CD4-positive, alpha-beta T cell treated with Interleukin-2 at 100 ng/mL for 4 hours (primary cell): ENCODE measurements at regions not wholly inside any gene's neighbourhood (a gene's known extent, or its start where the extent isn't known, plus 50 kb on each side); places are given as distances from the start of the nearest gene placed in this dataset.

Source experiments
- DNase-seq: peaks from one replicate; pipeline ENCODE4 v3.0.0-alpha.2; 2020; ENCODE audit warnings: low spot score

DNA sequence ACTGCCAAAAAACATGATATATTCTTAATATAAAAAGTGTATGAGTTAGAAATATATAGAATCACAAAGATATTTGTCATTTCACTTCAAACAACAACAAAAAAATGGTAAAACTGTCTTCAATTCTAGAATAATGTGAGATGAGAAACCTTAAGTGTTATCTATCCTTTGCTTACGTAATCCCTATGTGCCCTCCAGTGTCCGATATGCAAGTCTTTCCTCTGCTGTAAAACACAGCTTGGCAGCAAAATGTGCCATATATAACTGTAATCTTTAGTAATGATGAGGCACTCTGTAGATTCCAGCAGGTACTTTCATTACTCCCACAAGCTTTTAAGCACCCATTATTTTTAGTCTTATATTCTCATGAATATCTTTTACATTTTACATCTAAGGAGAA lies 555.1 kb upstream of the FRG1 start:
- no peak for DNase-seq

DNA sequence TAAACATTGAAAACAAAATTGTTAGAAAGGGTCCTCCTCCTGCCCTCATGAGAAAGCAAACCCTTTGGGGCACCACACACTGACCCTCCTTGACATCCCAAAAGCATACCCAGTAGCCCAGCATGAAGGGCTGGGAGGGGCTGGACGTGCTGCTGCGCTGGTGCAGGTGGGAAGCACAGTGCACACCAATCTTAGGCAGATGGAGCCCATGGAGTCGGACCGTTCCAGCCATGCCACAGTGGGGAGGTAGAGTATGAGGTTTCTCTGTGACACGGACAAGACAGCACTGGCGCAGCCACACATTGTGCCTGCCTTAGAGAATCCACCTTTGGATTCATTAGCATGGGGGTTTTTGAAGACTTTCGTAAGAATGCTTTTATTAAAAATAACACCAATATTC lies 544.2 kb upstream of the FRG1 start:
- no peak for DNase-seq

DNA sequence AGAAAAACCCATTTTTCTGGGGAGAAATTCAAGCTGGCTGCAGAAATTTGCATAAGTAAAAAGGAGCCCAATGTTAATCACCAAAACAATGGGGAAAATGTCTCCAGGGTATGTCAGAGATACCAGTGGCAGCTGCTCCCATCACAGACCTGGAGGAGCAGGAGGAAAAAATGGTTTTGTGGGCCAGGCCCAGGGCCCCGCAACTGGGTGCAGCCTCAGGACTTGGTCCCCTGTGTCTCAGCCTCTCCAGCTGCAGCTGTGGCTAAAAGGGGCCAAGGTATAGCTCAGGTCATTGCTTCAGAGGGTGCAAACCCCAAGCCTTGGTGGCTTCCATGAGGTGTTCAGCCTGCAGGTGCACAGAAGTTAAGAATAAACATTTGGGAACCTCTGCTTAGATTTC lies 536.4 kb upstream of the FRG1 start:
- DNase-seq, result no peak

GRCh38 chr4:189409158-189409557 lies 531.5 kb upstream of the FRG1 start:
- DNase-seq, result no peak

GRCh38 chr4:189414021-189414420 lies 526.7 kb upstream of the FRG1 start:
- no peak for DNase-seq

DNA sequence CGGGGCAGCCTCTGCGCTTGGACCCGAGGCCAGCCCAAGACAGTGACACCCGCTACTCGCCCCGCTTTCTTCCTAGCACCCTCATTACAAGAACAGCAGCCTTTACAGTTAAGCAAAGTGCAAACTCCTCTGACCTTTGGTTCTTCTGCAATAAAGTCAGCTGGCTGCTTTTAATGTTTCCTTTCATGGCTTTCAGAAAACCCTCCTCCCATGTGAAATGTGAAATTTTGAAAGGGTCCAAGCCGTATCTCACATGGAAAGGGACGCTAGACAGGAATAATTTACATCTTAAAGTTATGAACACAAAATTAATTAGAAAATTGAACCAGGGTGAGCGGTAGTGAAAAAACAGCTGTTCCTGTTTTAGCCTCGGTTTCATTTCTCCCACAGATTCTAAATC lies 520.1 kb upstream of the FRG1 start:
- no peak for DNase-seq

DNA sequence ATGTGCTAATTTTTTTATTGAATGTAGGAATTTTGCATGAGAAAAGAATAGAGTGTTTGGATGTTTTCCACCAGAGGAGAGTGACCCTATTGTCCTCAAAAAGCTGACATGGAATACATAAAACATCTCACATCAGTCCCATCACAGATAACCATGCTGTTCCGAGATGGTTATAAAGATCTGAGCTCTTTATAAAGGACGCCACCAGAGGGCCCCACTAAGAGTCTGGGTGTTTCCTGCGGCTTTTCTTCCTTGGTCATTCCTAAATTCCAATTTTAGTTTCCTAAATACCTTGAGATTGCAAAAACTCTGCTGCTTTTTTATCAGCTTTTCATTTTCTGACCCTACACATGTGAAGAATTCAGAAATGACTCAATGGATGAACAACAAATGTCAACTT lies 504.5 kb upstream of the FRG1 start:
- no peak for DNase-seq

GRCh38 chr4:189440716-189441115 lies 500.0 kb upstream of the FRG1 start:
- no peak for DNase-seq

- no peak for DNase-seq
Measured at GRCh38 chr4:189443341-189443740, 497.3 kb upstream of the FRG1 start.

- DNase-seq, result no peak
Measured at GRCh38 chr4:189445613-189446012, 495.1 kb upstream of the FRG1 start.

- DNase-seq, result no peak
Measured at GRCh38 chr4:189463734-189464133, 476.9 kb upstream of the FRG1 start.

DNA sequence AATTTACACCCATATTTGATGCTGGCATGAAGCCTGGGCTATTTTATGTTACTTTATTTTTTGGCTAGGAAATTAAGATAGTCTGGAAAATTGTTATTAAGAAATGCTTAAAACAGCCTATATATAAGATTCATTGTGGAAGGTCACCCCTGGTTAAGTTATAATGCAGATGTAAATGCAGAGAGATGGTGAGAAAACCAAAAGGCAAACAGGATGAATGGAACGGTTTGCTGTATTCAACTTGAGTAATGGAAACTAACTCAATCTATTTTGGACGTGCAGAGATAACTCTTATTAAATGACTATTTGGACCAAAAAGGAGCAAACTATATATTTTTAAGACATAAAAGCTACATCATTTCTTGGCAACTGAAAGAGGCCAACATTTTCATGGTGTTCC lies 446.3 kb upstream of the FRG1 start:
- no peak for DNase-seq

DNA sequence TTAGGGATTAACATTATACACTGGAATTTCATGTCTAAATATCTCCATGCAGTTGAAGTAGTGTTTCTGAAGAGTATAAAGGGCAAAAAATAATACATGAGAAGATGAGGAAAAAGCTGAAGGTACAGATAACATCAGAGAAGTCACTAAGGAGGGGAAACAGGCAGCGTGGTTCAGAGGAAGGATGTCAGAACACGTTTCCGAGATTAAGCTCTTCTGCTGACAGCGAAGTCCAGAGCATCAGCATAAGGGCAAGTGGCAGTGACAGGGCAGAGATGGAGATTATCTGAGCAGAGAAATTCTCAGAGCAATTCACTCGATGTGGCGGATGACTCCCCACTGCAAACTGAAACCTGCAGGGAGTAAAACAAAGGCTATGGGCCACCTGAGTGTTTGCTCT lies 443.2 kb upstream of the FRG1 start:
- no peak for DNase-seq

- DNase-seq, result no peak
Measured at GRCh38 chr4:189497996-189498395, 442.7 kb upstream of the FRG1 start.

GRCh38 chr4:189498457-189498856 lies 442.2 kb upstream of the FRG1 start:
- DNase-seq, result no peak

DNA sequence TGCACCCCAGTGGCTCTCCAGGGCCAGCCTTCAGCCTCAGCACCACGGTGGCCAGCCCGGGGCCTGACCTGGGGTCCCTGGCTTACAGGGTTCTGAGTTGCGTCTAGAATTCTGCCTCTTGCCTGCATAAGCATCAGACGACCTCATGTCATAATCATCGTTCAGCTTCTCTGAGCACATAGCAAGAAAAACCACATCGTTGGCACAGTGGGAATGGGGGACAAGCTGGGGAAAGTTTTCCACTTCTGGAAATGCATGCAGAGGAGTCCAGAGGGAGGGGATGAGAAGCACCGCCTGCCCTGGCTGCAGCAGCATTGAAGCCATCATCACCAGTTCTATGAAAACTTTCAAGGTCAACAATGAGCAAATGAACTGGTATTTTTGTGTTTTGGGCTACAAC lies 441.0 kb upstream of the FRG1 start:
- DNase-seq, result no peak

- no peak for DNase-seq
Measured at GRCh38 chr4:189500970-189501369, 439.7 kb upstream of the FRG1 start.

DNA sequence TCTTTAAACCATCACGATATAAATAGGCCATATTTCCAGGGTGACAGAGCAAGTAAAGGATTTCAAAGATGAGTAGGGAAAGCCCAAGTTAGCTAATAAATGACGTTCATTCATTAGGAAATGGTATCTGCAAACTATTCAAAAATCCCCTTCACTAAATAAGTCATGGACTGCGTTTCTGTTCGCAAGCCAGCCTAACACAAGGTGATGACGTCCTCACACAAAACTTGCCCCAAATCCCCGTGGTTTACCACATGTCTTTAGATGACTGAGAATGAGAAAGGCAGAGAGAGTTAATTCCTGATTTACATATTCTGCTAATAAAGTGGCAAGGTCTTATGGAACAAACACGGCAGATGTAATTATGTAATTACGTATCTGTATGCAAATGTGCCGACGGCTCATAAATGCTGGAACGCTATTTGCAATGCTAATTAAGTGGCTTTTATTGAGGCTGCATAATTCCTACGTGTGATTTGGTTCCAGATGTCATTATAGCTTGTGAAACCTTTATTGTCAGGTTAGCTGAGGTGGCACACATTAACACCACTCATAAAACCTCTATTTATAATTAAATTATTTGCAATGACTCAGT lies 437.7 kb upstream of the FRG1 start:
- DNase-seq, result no peak

DNA sequence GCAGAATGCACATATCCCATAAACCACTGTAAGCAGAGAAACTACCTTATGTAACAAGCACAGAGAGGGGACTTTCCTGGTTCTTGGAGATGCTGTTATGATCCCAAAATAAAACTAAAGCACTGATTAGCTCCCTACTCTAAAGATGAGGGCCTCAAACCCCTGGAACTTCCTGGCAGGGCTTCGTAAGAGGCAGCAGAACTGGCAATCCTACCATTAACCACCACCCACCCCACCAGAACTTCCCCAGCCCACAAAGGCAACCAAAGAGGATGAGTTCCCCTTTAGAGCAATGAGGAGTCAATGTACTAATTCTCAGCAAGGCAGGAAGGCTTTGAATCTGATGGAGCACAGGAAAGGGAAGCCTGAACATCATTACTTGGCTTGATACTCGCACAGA lies 436.5 kb upstream of the FRG1 start:
- no peak for DNase-seq

DNA sequence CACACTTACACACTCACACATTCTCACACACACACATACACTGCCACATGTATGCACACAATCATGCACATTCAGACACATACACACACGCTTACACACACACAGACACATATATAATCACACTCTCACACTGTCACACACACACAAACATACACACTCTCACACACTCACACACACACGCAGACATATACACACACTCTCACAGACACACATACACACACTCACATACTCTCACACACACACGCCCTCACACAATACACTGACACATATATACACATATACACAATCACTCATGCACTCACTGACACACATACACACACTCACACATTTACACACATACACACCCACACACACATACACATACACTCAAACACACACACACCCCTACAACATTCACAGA lies 435.3 kb upstream of the FRG1 start:
- no peak for DNase-seq

- DNase-seq, result no peak
Measured at GRCh38 chr4:189506080-189506479, 434.6 kb upstream of the FRG1 start.

DNA sequence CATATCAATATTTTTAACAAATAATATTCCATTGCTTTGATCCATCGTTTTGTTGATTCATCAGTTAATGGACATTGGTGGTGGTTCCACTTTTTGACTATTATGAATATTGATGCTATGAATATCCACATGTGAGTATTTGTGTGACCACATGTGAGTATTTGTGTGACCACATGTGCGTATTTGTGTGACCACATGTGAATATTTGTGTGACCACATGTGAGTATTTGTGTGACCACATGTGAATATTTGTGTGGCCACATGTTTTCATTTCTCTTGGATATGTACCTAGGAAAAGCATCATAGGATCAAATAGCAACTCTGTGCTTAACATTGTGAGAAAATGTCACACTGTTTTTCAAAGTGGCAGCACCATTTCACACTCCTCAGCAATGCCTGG lies 433.6 kb upstream of the FRG1 start:
- no peak for DNase-seq

DNA sequence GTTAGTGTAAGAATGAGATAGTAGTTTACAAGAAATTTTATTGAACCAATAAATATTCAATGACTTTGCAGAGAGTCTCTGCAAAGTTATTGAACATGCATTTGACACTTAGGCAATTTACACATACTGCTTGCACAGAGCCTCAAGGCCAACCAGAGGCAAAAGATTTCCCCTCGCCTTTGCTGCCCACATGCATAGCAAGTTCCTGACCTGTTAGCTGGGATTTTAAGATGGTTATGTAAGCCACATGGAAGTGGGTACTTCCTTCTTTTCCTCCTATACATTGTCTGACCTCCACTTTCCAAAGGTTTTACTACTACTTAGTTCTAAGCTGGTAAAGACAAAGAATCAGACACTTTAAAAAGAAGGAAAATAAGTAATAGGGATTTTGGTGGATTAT lies 430.1 kb upstream of the FRG1 start:
- DNase-seq, result no peak

GRCh38 chr4:189511581-189511980 lies 429.1 kb upstream of the FRG1 start:
- no peak for DNase-seq

GRCh38 chr4:189513421-189513820 lies 427.3 kb upstream of the FRG1 start:
- DNase-seq, result no peak
